ENCODE measurements at regions not wholly inside any gene's neighbourhood (a gene's known extent, or its start where the extent isn't known, plus 50 kb on each side); places are given as distances from the start of the nearest gene placed in this dataset.

- H3K4me3 ChIP-seq (ENCODE audit: low read depth, low read length) = no peak overlapping the region
- DNase-seq (ENCODE audit: low read depth) = no peak
- TF ChIP-seq MAX (IDR thresholded peaks at IDR 0.05; ENCODE audit: low read depth, low read length) (no peak), MYC (IDR thresholded peaks at IDR 0.05; ENCODE audit: low read depth, low read length) (no peak), POLR2A (IDR thresholded peaks at IDR 0.05; ENCODE audit: extremely low read depth, insufficient read length) (no peak)
- TF ChIP-seq, protein P1, sequence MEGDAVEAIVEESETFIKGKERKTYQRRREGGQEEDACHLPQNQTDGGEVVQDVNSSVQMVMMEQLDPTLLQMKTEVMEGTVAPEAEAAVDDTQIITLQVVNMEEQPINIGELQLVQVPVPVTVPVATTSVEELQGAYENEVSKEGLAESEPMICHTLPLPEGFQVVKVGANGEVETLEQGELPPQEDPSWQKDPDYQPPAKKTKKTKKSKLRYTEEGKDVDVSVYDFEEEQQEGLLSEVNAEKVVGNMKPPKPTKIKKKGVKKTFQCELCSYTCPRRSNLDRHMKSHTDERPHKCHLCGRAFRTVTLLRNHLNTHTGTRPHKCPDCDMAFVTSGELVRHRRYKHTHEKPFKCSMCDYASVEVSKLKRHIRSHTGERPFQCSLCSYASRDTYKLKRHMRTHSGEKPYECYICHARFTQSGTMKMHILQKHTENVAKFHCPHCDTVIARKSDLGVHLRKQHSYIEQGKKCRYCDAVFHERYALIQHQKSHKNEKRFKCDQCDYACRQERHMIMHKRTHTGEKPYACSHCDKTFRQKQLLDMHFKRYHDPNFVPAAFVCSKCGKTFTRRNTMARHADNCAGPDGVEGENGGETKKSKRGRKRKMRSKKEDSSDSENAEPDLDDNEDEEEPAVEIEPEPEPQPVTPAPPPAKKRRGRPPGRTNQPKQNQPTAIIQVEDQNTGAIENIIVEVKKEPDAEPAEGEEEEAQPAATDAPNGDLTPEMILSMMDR (IDR thresholded peaks at IDR 0.05; ENCODE audit: low read depth, low read length) = no peak
These were observed 55.5 kb upstream of the RPL38 start for GRCh38 chr17:74147966-74148365.

- H3K4me3 ChIP-seq (ENCODE audit: low read depth, low read length) = no peak overlapping the region
- TF ChIP-seq, protein P1 (IDR thresholded peaks at IDR 0.05; ENCODE audit: low read depth, low read length) = no peak
- TF ChIP-seq MAX (IDR thresholded peaks at IDR 0.05; ENCODE audit: low read depth, low read length) = no peak
- TF ChIP-seq POLR2A (IDR thresholded peaks at IDR 0.05; ENCODE audit: extremely low read depth, insufficient read length) = no peak
- TF ChIP-seq MYC (IDR thresholded peaks at IDR 0.05; ENCODE audit: low read depth, low read length) = no peak
- no peak for DNase-seq (ENCODE audit: low read depth)
These were observed 55.0 kb upstream of the RPL38 start for GRCh38 chr17:74148446-74148845.

- TF ChIP-seq POLR2A (IDR thresholded peaks at IDR 0.05; ENCODE audit: extremely low read depth, insufficient read length) (no peak), MAX (IDR thresholded peaks at IDR 0.05; ENCODE audit: low read depth, low read length) (no peak), MYC (IDR thresholded peaks at IDR 0.05; ENCODE audit: low read depth, low read length) (no peak)
- TF ChIP-seq, protein P1 (IDR thresholded peaks at IDR 0.05; ENCODE audit: low read depth, low read length) = no peak
- H3K4me3 ChIP-seq (ENCODE audit: low read depth, low read length) = no peak overlapping the region
- DNase-seq (ENCODE audit: low read depth) = no peak
These were observed 54.4 kb upstream of the RPL38 start for GRCh38 chr17:74148901-74149596.

GRCh38 chr17:74149597-74150427 lies 53.7 kb upstream of the RPL38 start:
- DNase-seq (ENCODE audit: low read depth) = no peak
- TF ChIP-seq, protein P1 (IDR thresholded peaks at IDR 0.05; ENCODE audit: low read depth, low read length) = no peak
- TF ChIP-seq MYC (IDR thresholded peaks at IDR 0.05; ENCODE audit: low read depth, low read length) (no peak), POLR2A (IDR thresholded peaks at IDR 0.05; ENCODE audit: extremely low read depth, insufficient read length) (no peak), MAX (IDR thresholded peaks at IDR 0.05; ENCODE audit: low read depth, low read length) (no peak)
- H3K4me3 ChIP-seq (ENCODE audit: low read depth, low read length) = no peak overlapping the region

GRCh38 chr17:74150428-74151025 lies 53.0 kb upstream of the RPL38 start:
- TF ChIP-seq POLR2A (IDR thresholded peaks at IDR 0.05; ENCODE audit: extremely low read depth, insufficient read length) = no peak
- H3K4me3 ChIP-seq (ENCODE audit: low read depth, low read length) = no peak overlapping the region
- DNase-seq (ENCODE audit: low read depth) = no peak
